ENCODE measurements at regions not wholly inside any gene's neighbourhood (a gene's known extent, or its start where the extent isn't known, plus 50 kb on each side); places are given as distances from the start of the nearest gene placed in this dataset.

DNA sequence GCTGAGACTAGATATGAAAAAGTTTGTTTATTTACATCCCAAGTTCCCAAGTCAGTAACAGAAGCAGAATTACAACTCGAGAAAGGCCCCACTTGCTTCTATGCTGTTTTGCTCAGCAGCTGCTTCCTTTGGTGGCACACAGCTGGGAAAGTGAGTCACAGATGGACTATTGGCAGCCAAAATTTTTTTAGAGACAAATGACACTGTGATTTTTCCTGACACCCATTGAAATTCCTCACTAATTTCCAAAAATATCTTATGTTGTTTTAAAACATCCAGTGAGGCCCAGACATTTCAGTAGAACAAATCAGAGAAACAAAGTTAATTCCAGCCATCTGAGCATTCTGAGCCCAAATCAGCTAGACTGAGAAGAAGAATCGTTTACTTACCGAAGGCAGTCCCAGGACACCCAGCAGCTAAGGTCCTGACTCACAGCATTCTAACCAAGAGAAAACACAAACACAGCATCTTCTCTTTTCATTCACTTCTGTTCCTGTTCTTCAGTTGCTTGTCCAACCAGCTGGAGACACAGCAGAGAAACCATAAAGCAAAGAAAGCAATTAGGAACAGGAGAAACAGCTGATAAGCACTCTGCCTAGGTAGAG, 188.3 kb downstream of the DAD1 start:
- ChIA-PET CTCF (no interaction called here), POLR2A (no interaction called here)

GRCh38 chr14:22399776-22400175, 189.2 kb downstream of the DAD1 start:
- no peaks in the 10 kb centered on the region for H3K9me3 ChIP-seq (ENCODE audit: control insufficient read depth, insufficient read depth, low read depth, low read length)
- CTCF ChIA-PET, result no interaction called here

More for the DNA sequence above, 188.3 kb downstream of the DAD1 start:
- no peak overlapping the region for H3K27ac ChIP-seq (ENCODE audit: low read length)
- in situ Hi-C loops (cut with HindIII; ENCODE audit: low pct_unique_long_range_greater_than_20kb, low sequenced_read_pairs), result no loop called here
- no peaks in the 10 kb centered on the region for H3K27me3 ChIP-seq (ENCODE audit: control insufficient read depth, insufficient read depth, low read length)
- no peaks in the 10 kb centered on the region for H3K4me1 ChIP-seq (ENCODE audit: control insufficient read depth, insufficient read depth, low read length)
- intact Hi-C loops (cut with micrococcal nuclease; ENCODE audit: unreplicated experiment), result no loop called here
- BruUV-seq (replicated peaks), result no TSS peak
- H3K4me3 ChIP-seq (ENCODE audit: low read depth in 2 of 2, low read length in 2 of 2), result no peak overlapping the region
- no peaks in the 10 kb centered on the region for H3K36me3 ChIP-seq (ENCODE audit: control insufficient read depth, insufficient read depth, low read length)
- DNase-seq (ENCODE audit: low read depth, low spot score), result no peak
- ATAC-seq, result no peak
- TF ChIP-seq POLR2AphosphoS5 (IDR thresholded peaks at IDR 0.05; ENCODE audit: low read depth, low read length) (no peak), SIN3A (IDR thresholded peaks at IDR 0.05; ENCODE audit: borderline replicate concordance, insufficient read depth, low read depth, low read length) (no peak), TCF7L2 (IDR thresholded peaks at IDR 0.05; ENCODE audit: low read depth, low read length) (no peak), REST (IDR thresholded peaks at IDR 0.05; ENCODE audit: insufficient read depth in 1 of 2, low read depth in 2 of 2, low read length in 1 of 2) (no peak)
- TF ChIP-seq, protein P1, sequence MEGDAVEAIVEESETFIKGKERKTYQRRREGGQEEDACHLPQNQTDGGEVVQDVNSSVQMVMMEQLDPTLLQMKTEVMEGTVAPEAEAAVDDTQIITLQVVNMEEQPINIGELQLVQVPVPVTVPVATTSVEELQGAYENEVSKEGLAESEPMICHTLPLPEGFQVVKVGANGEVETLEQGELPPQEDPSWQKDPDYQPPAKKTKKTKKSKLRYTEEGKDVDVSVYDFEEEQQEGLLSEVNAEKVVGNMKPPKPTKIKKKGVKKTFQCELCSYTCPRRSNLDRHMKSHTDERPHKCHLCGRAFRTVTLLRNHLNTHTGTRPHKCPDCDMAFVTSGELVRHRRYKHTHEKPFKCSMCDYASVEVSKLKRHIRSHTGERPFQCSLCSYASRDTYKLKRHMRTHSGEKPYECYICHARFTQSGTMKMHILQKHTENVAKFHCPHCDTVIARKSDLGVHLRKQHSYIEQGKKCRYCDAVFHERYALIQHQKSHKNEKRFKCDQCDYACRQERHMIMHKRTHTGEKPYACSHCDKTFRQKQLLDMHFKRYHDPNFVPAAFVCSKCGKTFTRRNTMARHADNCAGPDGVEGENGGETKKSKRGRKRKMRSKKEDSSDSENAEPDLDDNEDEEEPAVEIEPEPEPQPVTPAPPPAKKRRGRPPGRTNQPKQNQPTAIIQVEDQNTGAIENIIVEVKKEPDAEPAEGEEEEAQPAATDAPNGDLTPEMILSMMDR (IDR thresholded peaks at IDR 0.05), result no peak
- no peaks in the 10 kb centered on the region for H3K9me3 ChIP-seq (ENCODE audit: control insufficient read depth, insufficient read depth, low read depth, low read length)

More at GRCh38 chr14:22399776-22400175, 189.2 kb downstream of the DAD1 start:
- ATAC-seq (no peak), DNase-seq (ENCODE audit: low read depth, low spot score) (no peak)
- H3K27ac ChIP-seq (ENCODE audit: low read length), result no peak overlapping the region
- H3K4me3 ChIP-seq (ENCODE audit: low read depth in 2 of 2, low read length in 2 of 2), result no peak overlapping the region
- H3K36me3 ChIP-seq (ENCODE audit: control insufficient read depth, insufficient read depth, low read length), result no peaks in the 10 kb centered on the region
- no peaks in the 10 kb centered on the region for H3K4me1 ChIP-seq (ENCODE audit: control insufficient read depth, insufficient read depth, low read length)
- in situ Hi-C loops (cut with HindIII; ENCODE audit: low pct_unique_long_range_greater_than_20kb, low sequenced_read_pairs) (no loop called here), intact Hi-C loops (cut with micrococcal nuclease; ENCODE audit: unreplicated experiment) (no loop called here)
- H3K27me3 ChIP-seq (ENCODE audit: control insufficient read depth, insufficient read depth, low read length), result no peaks in the 10 kb centered on the region
- no TSS peak for BruUV-seq (replicated peaks)
- TF ChIP-seq, protein P1 (IDR thresholded peaks at IDR 0.05), result no peak
- TF ChIP-seq REST (IDR thresholded peaks at IDR 0.05; ENCODE audit: insufficient read depth in 1 of 2, low read depth in 2 of 2, low read length in 1 of 2), result no peak
- TF ChIP-seq TCF7L2 (IDR thresholded peaks at IDR 0.05; ENCODE audit: low read depth, low read length), result no peak
- no peak for TF ChIP-seq POLR2AphosphoS5 (IDR thresholded peaks at IDR 0.05; ENCODE audit: low read depth, low read length)
- TF ChIP-seq SIN3A (IDR thresholded peaks at IDR 0.05; ENCODE audit: borderline replicate concordance, insufficient read depth, low read depth, low read length), result no peak
- POLR2A ChIA-PET, result no interaction called here
